ENCODE measurements at regions not wholly inside any gene's neighbourhood (a gene's known extent, or its start where the extent isn't known, plus 50 kb on each side); places are given as distances from the start of the nearest gene placed in this dataset.

- TF ChIP-seq CTCF (conservative IDR thresholded peaks at IDR 0.05; ENCODE audit: low read depth, low read length) (no peak), EZH2 (IDR thresholded peaks at IDR 0.05; ENCODE audit: low read length, unreplicated experiment) (no peak)
Measured at GRCh38 chr4:55727746-55728145, 91.6 kb upstream of the NMU start.
